ENCODE measurements at regions not wholly inside any gene's neighbourhood (a gene's known extent, or its start where the extent isn't known, plus 50 kb on each side); places are given as distances from the start of the nearest gene placed in this dataset.

GRCh38 chr15:68503213-68503612, 71.2 kb upstream of the ITGA11 start:
- TF ChIP-seq FOXK2 (IDR thresholded peaks at IDR 0.05) (no peak), ELF4 (IDR thresholded peaks at IDR 0.05) (no peak), SP1 (IDR thresholded peaks at IDR 0.05) (no peak), CTBP1 (IDR thresholded peaks at IDR 0.05; ENCODE audit: borderline replicate concordance) (no peak), BHLHE40 (IDR thresholded peaks at IDR 0.05; ENCODE audit: borderline replicate concordance) (no peak), TARDBP (IDR thresholded peaks at IDR 0.05) (no peak), FOXA1 (IDR thresholded peaks at IDR 0.05) (no peak), FOXM1 (IDR thresholded peaks at IDR 0.05; ENCODE audit: borderline replicate concordance) (no peak), SUZ12 (IDR thresholded peaks at IDR 0.05) (no peak), LEF1 (IDR thresholded peaks at IDR 0.05; ENCODE audit: borderline replicate concordance) (no peak), HDGF (IDR thresholded peaks at IDR 0.05; ENCODE audit: borderline replicate concordance) (no peak), L3MBTL2 (conservative IDR thresholded peaks at IDR 0.05) (no peak), NFRKB (IDR thresholded peaks at IDR 0.05) (no peak), ZNF384 (IDR thresholded peaks at IDR 0.05) (no peak)
- TF ChIP-seq, protein P1, sequence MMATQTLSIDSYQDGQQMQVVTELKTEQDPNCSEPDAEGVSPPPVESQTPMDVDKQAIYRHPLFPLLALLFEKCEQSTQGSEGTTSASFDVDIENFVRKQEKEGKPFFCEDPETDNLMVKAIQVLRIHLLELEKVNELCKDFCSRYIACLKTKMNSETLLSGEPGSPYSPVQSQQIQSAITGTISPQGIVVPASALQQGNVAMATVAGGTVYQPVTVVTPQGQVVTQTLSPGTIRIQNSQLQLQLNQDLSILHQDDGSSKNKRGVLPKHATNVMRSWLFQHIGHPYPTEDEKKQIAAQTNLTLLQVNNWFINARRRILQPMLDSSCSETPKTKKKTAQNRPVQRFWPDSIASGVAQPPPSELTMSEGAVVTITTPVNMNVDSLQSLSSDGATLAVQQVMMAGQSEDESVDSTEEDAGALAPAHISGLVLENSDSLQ (IDR thresholded peaks at IDR 0.05) = no peak
- no peak for DNase-seq (ENCODE audit: extremely low spot score)
- POLR2A ChIA-PET = no interaction called here
- CTCF ChIA-PET = no interaction called here

DNA sequence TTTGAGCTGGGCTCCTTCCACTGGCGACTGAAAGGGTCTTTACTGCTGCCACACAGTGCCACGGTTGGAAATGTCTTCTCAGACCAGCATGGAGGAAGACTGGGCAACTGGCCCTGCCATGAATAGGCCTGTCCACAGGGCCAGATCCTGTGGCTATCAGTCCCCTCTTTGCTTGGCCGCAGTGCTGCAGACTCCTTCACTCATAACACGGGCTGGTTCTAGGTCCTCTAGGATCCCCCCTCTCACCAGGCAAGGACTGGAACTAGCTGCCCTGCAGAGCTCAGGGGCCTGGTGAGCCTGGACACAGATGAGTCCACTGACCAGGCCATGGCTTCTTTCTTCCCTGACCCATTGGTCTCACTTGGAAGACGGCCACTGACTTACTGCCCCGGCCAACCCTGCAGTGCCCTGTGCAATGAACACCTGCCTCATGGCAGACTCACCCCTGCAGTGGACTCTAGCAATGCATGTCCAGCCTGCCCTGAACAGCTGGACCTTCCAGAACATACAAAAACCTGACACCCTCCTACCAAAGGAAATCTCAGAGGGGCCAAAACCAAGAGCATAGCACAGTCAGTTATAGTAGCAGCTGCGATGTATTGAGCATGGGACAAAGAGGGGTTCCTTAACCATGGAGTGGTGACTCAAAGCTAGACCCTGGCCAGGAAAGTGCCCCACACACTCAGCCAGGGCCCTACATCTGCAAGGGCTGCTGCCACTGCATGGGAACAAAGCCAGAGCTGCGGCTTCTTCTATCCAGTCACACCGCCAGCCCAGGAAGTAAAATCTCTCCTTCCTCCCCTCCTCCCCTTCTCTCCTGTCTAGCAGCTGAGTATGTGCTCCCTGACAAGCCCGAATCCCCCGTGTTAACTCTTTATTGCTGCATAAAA, 72.1 kb upstream of the ITGA11 start:
- DNase-seq (ENCODE audit: extremely low spot score) = no peak
- ChIA-PET POLR2A (no interaction called here), CTCF (no interaction called here)
- TF ChIP-seq HDGF (IDR thresholded peaks at IDR 0.05; ENCODE audit: borderline replicate concordance) (no peak), SP1 (IDR thresholded peaks at IDR 0.05) (no peak), CTBP1 (IDR thresholded peaks at IDR 0.05; ENCODE audit: borderline replicate concordance) (no peak), FOXA1 (IDR thresholded peaks at IDR 0.05) (no peak), FOXK2 (IDR thresholded peaks at IDR 0.05) (no peak), NFRKB (IDR thresholded peaks at IDR 0.05) (no peak), TARDBP (IDR thresholded peaks at IDR 0.05) (no peak), SUZ12 (IDR thresholded peaks at IDR 0.05) (no peak), ZNF384 (IDR thresholded peaks at IDR 0.05) (no peak), FOXM1 (IDR thresholded peaks at IDR 0.05; ENCODE audit: borderline replicate concordance) (no peak), ELF4 (IDR thresholded peaks at IDR 0.05) (no peak), BHLHE40 (IDR thresholded peaks at IDR 0.05; ENCODE audit: borderline replicate concordance) (no peak), ARNT (IDR thresholded peaks at IDR 0.05) (no peak), LEF1 (IDR thresholded peaks at IDR 0.05; ENCODE audit: borderline replicate concordance) (no peak), L3MBTL2 (conservative IDR thresholded peaks at IDR 0.05) (no peak)
- TF ChIP-seq, protein P1 (IDR thresholded peaks at IDR 0.05) = no peak

- DNase-seq (ENCODE audit: extremely low spot score) = no peak
- ChIA-PET CTCF (no interaction called here), POLR2A (interaction anchor here (0.5 kb wide), 1 partner anchor 114 kb away, joined by 3 read pairs; no protein-coding TSS in a partner anchor)
- no peak for TF ChIP-seq FOXK2 (IDR thresholded peaks at IDR 0.05)
- no peak for TF ChIP-seq BHLHE40 (IDR thresholded peaks at IDR 0.05; ENCODE audit: borderline replicate concordance)
- TF ChIP-seq SUZ12 (IDR thresholded peaks at IDR 0.05) = no peak
- no peak for TF ChIP-seq ARNT (IDR thresholded peaks at IDR 0.05)
- no peak for TF ChIP-seq HDGF (IDR thresholded peaks at IDR 0.05; ENCODE audit: borderline replicate concordance)
- no peak for TF ChIP-seq TARDBP (IDR thresholded peaks at IDR 0.05)
- TF ChIP-seq FOXM1 (IDR thresholded peaks at IDR 0.05; ENCODE audit: borderline replicate concordance) = no peak
- no peak for TF ChIP-seq NFRKB (IDR thresholded peaks at IDR 0.05)
- TF ChIP-seq LEF1 (IDR thresholded peaks at IDR 0.05; ENCODE audit: borderline replicate concordance) = no peak
- TF ChIP-seq ZNF384 (IDR thresholded peaks at IDR 0.05) = no peak
- TF ChIP-seq SP1 (IDR thresholded peaks at IDR 0.05) = no peak
- TF ChIP-seq FOXA1 (IDR thresholded peaks at IDR 0.05) = no peak
- no peak for TF ChIP-seq L3MBTL2 (conservative IDR thresholded peaks at IDR 0.05)
- TF ChIP-seq ELF4 (IDR thresholded peaks at IDR 0.05) = no peak
- TF ChIP-seq, protein P1 (IDR thresholded peaks at IDR 0.05) = no peak
- TF ChIP-seq CTBP1 (IDR thresholded peaks at IDR 0.05; ENCODE audit: borderline replicate concordance) = no peak
Observed at GRCh38 chr15:68504681-68505170, 72.8 kb upstream of the ITGA11 start.

GRCh38 chr15:68506071-68506470, 72.7 kb upstream of the CORO2B start:
- no peak for TF ChIP-seq SP1 (IDR thresholded peaks at IDR 0.05)
- ChIA-PET POLR2A (no interaction called here), CTCF (no interaction called here)
- no peak for DNase-seq (ENCODE audit: extremely low spot score)

- no peak for DNase-seq (ENCODE audit: extremely low spot score)
- TF ChIP-seq FOXK2 (IDR thresholded peaks at IDR 0.05) = no peak
- TF ChIP-seq, protein P1 (IDR thresholded peaks at IDR 0.05) = no peak
- TF ChIP-seq ELF4 (IDR thresholded peaks at IDR 0.05) = no peak
- no peak for TF ChIP-seq CTBP1 (IDR thresholded peaks at IDR 0.05; ENCODE audit: borderline replicate concordance)
- no peak for TF ChIP-seq TARDBP (IDR thresholded peaks at IDR 0.05)
- TF ChIP-seq ZNF384 (IDR thresholded peaks at IDR 0.05) = no peak
- no peak for TF ChIP-seq ARNT (IDR thresholded peaks at IDR 0.05)
- no peak for TF ChIP-seq FOXA1 (IDR thresholded peaks at IDR 0.05)
- TF ChIP-seq L3MBTL2 (conservative IDR thresholded peaks at IDR 0.05) = no peak
- no peak for TF ChIP-seq BHLHE40 (IDR thresholded peaks at IDR 0.05; ENCODE audit: borderline replicate concordance)
- TF ChIP-seq NFRKB (IDR thresholded peaks at IDR 0.05) = no peak
- CTCF ChIA-PET = no interaction called here
- POLR2A ChIA-PET = no interaction called here
Observed at GRCh38 chr15:68507447-68507846, 71.3 kb upstream of the CORO2B start.
